ENCODE measurements at regions not wholly inside any gene's neighbourhood (a gene's known extent, or its start where the extent isn't known, plus 50 kb on each side); places are given as distances from the start of the nearest gene placed in this dataset.

DNA sequence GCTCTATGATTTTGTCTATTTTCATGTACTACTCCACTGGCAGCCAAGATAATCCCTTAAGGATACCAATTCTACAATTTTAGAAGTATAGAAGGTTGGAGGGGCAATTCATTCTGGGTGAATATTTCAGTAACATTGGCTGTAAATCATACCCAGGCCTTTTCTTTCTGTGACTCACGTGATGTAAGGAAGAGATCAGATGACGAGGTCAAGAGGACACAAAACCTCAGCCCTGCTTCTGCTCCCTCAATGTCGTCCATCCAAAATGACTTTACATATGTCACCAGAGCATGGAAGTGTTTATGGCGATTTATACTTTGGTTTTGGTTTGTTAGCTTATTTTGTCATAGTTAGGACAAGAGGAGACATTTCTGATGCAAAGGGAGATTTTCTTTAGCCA is 70.7 kb upstream of the SLC4A4 start:
- Histone ChIP-seq H4K20me1 (ENCODE audit: insufficient read depth, low read depth, low read length) (no peaks in the 10 kb centered on the region), H3K9ac (ENCODE audit: low read length) (no peak overlapping the region), H3K36me3 (ENCODE audit: insufficient read depth, low read length) (no peaks in the 10 kb centered on the region), H2AFZ (ENCODE audit: low read length) (no peak overlapping the region), H3K27me3 (ENCODE audit: low read length) (no peaks in the 10 kb centered on the region), H3K9me2 (replicated peaks; ENCODE audit: insufficient read depth, low read length) (no peaks in the 10 kb centered on the region), H3K4me2 (ENCODE audit: low read depth, low read length, poor library complexity, severe bottlenecking) (no peak overlapping the region), H3K9me3 (ENCODE audit: low read length) (no peaks in the 10 kb centered on the region), H3K79me2 (ENCODE audit: low read length) (no peaks in the 10 kb centered on the region), H3K4me3 (ENCODE audit: low read length) (no peak overlapping the region), H3K4me1 (ENCODE audit: low read length) (no peaks in the 10 kb centered on the region), H3K27ac (ENCODE audit: low read length) (no peak overlapping the region)
- no peak for DNase-seq

DNA sequence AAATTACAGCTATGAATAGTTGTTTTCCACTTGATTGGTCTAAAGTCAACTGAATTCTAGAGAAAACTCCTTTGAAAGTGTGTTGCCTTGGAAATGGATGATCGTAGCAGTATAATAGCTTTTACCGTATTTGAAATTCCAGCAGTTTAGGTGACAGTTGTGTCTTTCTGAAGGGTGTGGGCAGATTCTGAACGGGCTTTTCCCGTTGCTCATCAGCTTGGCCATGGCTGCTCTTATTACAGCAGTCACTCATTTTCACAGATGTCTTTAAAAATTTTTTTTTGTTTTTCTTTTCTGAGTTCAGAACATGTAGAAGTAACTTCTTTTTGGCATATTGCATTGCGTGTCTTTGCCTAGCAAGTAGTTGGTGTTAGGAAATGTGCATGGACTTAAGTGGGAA is 69.6 kb upstream of the SLC4A4 start:
- no peaks in the 10 kb centered on the region for H4K20me1 ChIP-seq (ENCODE audit: insufficient read depth, low read depth, low read length)
- H3K9ac ChIP-seq (ENCODE audit: low read length) = no peak overlapping the region
- no peaks in the 10 kb centered on the region for H3K9me3 ChIP-seq (ENCODE audit: low read length)
- no peak overlapping the region for H3K4me3 ChIP-seq (ENCODE audit: low read length)
- H3K4me1 ChIP-seq (ENCODE audit: low read length) = no peaks in the 10 kb centered on the region
- H3K36me3 ChIP-seq (ENCODE audit: insufficient read depth, low read length) = no peaks in the 10 kb centered on the region
- DNase-seq = no peak
- no peaks in the 10 kb centered on the region for H3K9me2 ChIP-seq (replicated peaks; ENCODE audit: insufficient read depth, low read length)
- no peaks in the 10 kb centered on the region for H3K79me2 ChIP-seq (ENCODE audit: low read length)
- H3K27ac ChIP-seq (ENCODE audit: low read length) = no peak overlapping the region
- no peak overlapping the region for H3K4me2 ChIP-seq (ENCODE audit: low read depth, low read length, poor library complexity, severe bottlenecking)
- no peak overlapping the region for H2AFZ ChIP-seq (ENCODE audit: low read length)
- H3K27me3 ChIP-seq (ENCODE audit: low read length) = no peaks in the 10 kb centered on the region

DNA sequence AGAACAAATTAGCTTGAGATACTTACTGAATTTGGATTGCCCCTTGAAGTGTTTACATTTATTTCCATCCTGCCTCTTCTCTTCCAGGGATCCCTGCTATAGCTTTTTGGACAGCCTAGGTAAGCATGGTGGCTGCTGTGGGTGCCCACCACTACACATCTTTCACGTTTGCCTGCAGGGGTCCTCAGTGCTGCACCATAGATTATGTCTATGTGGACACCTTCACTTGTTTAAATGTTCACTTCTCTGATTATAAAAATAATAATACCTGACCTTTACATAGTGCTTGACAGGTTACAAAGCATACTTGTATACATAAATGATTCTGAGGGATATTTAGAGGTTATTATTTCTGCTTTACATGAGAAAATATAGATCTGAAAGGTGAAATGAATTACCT is 67.9 kb upstream of the SLC4A4 start:
- DNase-seq = peak; percentile 80
- Histone ChIP-seq H3K9ac (ENCODE audit: low read length) (no peak overlapping the region), H3K9me3 (ENCODE audit: low read length) (no peaks in the 10 kb centered on the region), H3K4me1 (ENCODE audit: low read length) (no peaks in the 10 kb centered on the region), H3K36me3 (ENCODE audit: insufficient read depth, low read length) (no peaks in the 10 kb centered on the region), H2AFZ (ENCODE audit: low read length) (no peak overlapping the region), H3K4me2 (ENCODE audit: low read depth, low read length, poor library complexity, severe bottlenecking) (no peak overlapping the region), H3K4me3 (ENCODE audit: low read length) (no peak overlapping the region), H3K79me2 (ENCODE audit: low read length) (no peaks in the 10 kb centered on the region), H3K27ac (ENCODE audit: low read length) (no peak overlapping the region), H4K20me1 (ENCODE audit: insufficient read depth, low read depth, low read length) (no peaks in the 10 kb centered on the region), H3K9me2 (replicated peaks; ENCODE audit: insufficient read depth, low read length) (no peaks in the 10 kb centered on the region), H3K27me3 (ENCODE audit: low read length) (no peaks in the 10 kb centered on the region)

DNA sequence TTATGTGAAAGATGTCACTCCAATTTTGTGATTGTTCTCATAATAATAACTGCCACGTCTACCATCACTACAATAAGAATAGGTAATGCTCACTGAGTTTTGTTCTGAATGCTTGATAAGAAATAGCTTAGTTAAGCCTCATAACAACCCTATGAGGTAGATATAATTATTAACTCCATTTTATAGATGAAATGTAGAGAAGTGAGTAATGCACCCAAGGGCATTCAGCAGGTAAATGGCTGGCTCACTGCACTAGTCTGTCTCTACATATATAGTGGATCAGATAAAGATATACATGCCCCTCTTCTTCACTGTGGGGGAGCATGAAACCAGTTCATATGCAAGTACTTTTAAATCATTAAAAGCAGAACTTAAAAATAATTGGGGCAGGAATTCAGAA is 65.8 kb upstream of the SLC4A4 start:
- Histone ChIP-seq H3K4me2 (ENCODE audit: low read depth, low read length, poor library complexity, severe bottlenecking) (no peak overlapping the region), H3K27ac (ENCODE audit: low read length) (no peak overlapping the region), H3K9me3 (ENCODE audit: low read length) (no peaks in the 10 kb centered on the region), H3K27me3 (ENCODE audit: low read length) (no peaks in the 10 kb centered on the region), H3K79me2 (ENCODE audit: low read length) (no peaks in the 10 kb centered on the region), H4K20me1 (ENCODE audit: insufficient read depth, low read depth, low read length) (no peaks in the 10 kb centered on the region), H2AFZ (ENCODE audit: low read length) (no peak overlapping the region), H3K9me2 (replicated peaks; ENCODE audit: insufficient read depth, low read length) (no peaks in the 10 kb centered on the region), H3K9ac (ENCODE audit: low read length) (no peak overlapping the region), H3K4me3 (ENCODE audit: low read length) (no peak overlapping the region), H3K36me3 (ENCODE audit: insufficient read depth, low read length) (no peaks in the 10 kb centered on the region), H3K4me1 (ENCODE audit: low read length) (no peaks in the 10 kb centered on the region)
- no peak for DNase-seq

DNA sequence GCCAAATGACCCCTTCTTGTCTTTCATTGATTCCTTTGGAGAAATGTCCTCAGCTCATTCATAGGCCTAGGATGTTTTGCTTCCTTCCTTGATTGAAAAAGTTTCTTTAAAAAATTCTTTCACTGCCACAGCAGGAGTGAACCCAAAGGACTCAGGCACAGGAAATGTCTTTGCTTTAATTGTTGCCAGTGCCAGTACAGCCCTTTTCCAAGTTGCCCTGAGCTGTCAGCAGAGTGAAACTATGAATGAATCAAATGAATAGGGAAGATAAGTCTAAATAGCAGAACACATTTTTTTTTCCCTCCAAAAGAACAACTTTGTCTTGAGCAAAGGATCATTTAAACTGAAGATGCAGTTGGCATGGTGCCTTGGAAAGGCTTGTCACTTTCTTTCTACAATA is 63.8 kb upstream of the SLC4A4 start:
- Histone ChIP-seq H3K9me2 (replicated peaks; ENCODE audit: insufficient read depth, low read length) (no peaks in the 10 kb centered on the region), H3K4me2 (ENCODE audit: low read depth, low read length, poor library complexity, severe bottlenecking) (no peak overlapping the region), H4K20me1 (ENCODE audit: insufficient read depth, low read depth, low read length) (no peaks in the 10 kb centered on the region), H3K79me2 (ENCODE audit: low read length) (no peaks in the 10 kb centered on the region), H3K27ac (ENCODE audit: low read length) (no peak overlapping the region), H3K9ac (ENCODE audit: low read length) (no peak overlapping the region), H3K4me1 (ENCODE audit: low read length) (no peaks in the 10 kb centered on the region), H3K27me3 (ENCODE audit: low read length) (no peaks in the 10 kb centered on the region), H2AFZ (ENCODE audit: low read length) (no peak overlapping the region), H3K36me3 (ENCODE audit: insufficient read depth, low read length) (no peaks in the 10 kb centered on the region), H3K9me3 (ENCODE audit: low read length) (no peaks in the 10 kb centered on the region), H3K4me3 (ENCODE audit: low read length) (no peak overlapping the region)
- DNase-seq = no peak

DNA sequence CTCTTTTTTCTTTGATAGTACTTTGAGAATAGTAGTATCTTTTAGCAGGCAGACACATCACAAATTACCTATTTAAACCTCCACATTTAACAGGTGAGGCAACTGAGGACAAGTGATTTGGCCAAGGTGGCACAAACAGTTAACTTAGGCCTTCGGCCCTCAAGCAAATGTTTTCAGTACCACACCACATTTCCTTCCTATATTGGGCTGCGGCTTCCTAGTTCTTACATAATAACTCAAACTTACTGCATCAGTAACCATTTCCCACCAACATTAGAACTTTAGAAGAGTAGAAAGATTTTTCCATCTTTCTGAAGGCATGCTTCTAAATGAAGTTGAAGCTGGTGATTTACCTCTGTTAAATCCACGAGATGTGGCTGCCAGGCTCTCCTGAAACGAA is 63.2 kb upstream of the SLC4A4 start:
- H3K79me2 ChIP-seq (ENCODE audit: low read length) = no peaks in the 10 kb centered on the region
- no peaks in the 10 kb centered on the region for H3K36me3 ChIP-seq (ENCODE audit: insufficient read depth, low read length)
- no peak overlapping the region for H2AFZ ChIP-seq (ENCODE audit: low read length)
- DNase-seq = no peak
- no peak overlapping the region for H3K4me2 ChIP-seq (ENCODE audit: low read depth, low read length, poor library complexity, severe bottlenecking)
- no peaks in the 10 kb centered on the region for H4K20me1 ChIP-seq (ENCODE audit: insufficient read depth, low read depth, low read length)
- no peaks in the 10 kb centered on the region for H3K4me1 ChIP-seq (ENCODE audit: low read length)
- H3K9me2 ChIP-seq (replicated peaks; ENCODE audit: insufficient read depth, low read length) = no peaks in the 10 kb centered on the region
- no peaks in the 10 kb centered on the region for H3K27me3 ChIP-seq (ENCODE audit: low read length)
- H3K4me3 ChIP-seq (ENCODE audit: low read length) = no peak overlapping the region
- no peak overlapping the region for H3K9ac ChIP-seq (ENCODE audit: low read length)
- H3K27ac ChIP-seq (ENCODE audit: low read length) = no peak overlapping the region
- no peaks in the 10 kb centered on the region for H3K9me3 ChIP-seq (ENCODE audit: low read length)

DNA sequence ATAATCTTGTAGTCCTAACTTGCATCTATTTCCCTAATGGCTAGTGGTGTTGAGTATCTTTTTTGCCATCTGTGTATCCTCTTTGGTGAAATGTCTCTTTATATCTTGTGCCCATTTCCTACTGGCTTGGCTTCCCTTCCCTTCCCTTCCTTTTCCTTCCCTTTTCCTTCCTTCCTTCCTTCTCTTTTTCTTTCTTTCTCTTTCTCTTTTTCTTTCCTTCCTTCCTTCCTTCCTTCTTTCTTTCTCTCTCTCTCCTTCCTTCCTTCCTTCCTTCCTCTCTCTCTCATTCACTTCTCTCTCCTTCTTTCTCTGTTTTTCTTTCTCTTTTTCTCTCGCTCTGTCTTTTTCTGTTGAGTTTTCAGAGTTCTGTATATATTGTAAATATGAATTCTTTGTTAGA is 61.5 kb upstream of the SLC4A4 start:
- Histone ChIP-seq H3K4me3 (ENCODE audit: low read length) (no peak overlapping the region), H3K4me1 (ENCODE audit: low read length) (no peaks in the 10 kb centered on the region), H3K9me3 (ENCODE audit: low read length) (no peaks in the 10 kb centered on the region), H3K27me3 (ENCODE audit: low read length) (no peaks in the 10 kb centered on the region), H3K9me2 (replicated peaks; ENCODE audit: insufficient read depth, low read length) (no peaks in the 10 kb centered on the region), H2AFZ (ENCODE audit: low read length) (no peak overlapping the region), H3K27ac (ENCODE audit: low read length) (no peak overlapping the region), H3K4me2 (ENCODE audit: low read depth, low read length, poor library complexity, severe bottlenecking) (no peak overlapping the region), H4K20me1 (ENCODE audit: insufficient read depth, low read depth, low read length) (no peaks in the 10 kb centered on the region), H3K36me3 (ENCODE audit: insufficient read depth, low read length) (no peaks in the 10 kb centered on the region), H3K9ac (ENCODE audit: low read length) (no peak overlapping the region), H3K79me2 (ENCODE audit: low read length) (no peaks in the 10 kb centered on the region)
- DNase-seq = no peak

DNA sequence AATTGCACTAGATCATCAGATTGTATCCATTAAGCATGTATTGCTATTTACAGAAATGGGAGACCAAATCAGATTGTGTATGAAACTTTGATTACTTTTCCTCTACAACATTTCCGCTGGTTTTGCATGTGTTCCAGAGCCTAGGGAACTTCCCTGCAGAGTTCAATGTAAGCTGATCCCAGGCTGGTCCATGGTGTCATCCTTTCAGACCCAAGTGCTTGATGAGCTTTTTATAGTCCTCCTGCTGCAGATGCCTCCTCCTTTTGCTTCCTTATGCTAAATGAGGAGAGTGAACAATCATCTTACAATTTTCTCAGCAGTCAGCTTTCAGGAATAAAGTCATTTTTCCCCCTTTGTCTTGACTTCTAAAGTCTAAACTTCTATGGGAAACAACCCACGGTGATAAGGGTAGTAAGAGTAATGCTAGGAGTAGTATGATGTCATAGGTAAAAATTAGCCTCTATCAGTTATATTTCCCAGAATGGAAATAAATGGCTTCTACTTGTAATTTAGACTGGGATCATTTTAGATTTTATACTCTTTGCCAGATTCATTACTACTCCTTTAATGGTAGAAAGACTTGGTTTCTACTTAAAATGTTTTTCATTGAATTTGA is 55.1 kb upstream of the SLC4A4 start:
- H2AFZ ChIP-seq (ENCODE audit: low read length) = no peak overlapping the region
- H3K79me2 ChIP-seq (ENCODE audit: low read length) = no peaks in the 10 kb centered on the region
- H3K4me2 ChIP-seq (ENCODE audit: low read depth, low read length, poor library complexity, severe bottlenecking) = no peak overlapping the region
- H3K27ac ChIP-seq (ENCODE audit: low read length) = no peak overlapping the region
- no peaks in the 10 kb centered on the region for H3K27me3 ChIP-seq (ENCODE audit: low read length)
- H3K9ac ChIP-seq (ENCODE audit: low read length) = no peak overlapping the region
- H3K9me3 ChIP-seq (ENCODE audit: low read length) = no peaks in the 10 kb centered on the region
- DNase-seq = no peak
- no peaks in the 10 kb centered on the region for H4K20me1 ChIP-seq (ENCODE audit: insufficient read depth, low read depth, low read length)
- no peaks in the 10 kb centered on the region for H3K36me3 ChIP-seq (ENCODE audit: insufficient read depth, low read length)
- no peak overlapping the region for H3K4me3 ChIP-seq (ENCODE audit: low read length)
- no peaks in the 10 kb centered on the region for H3K4me1 ChIP-seq (ENCODE audit: low read length)
- H3K9me2 ChIP-seq (replicated peaks; ENCODE audit: insufficient read depth, low read length) = no peaks in the 10 kb centered on the region

DNA sequence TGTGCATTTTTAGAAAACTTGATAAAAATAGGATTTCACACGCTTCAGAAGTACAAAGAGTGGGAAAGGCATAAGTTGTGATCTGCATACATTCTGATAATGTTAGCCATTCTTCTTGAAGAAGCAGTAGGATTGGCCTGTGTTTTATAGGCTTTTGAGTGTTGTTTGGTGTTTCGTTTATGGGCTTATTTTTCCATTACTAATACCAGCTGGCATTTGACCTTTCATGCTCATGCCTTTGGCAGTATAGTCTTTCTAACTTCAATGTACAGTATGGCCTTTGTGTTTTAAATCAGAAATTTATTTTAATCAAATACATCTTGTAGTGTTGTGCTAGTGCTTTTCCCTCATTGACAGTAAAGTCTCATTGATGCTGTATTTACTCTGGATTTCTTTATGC is 51.5 kb upstream of the SLC4A4 start:
- Histone ChIP-seq H3K27me3 (ENCODE audit: low read length) (no peaks in the 10 kb centered on the region), H4K20me1 (ENCODE audit: insufficient read depth, low read depth, low read length) (no peaks in the 10 kb centered on the region), H3K4me1 (ENCODE audit: low read length) (no peaks in the 10 kb centered on the region), H3K79me2 (ENCODE audit: low read length) (no peaks in the 10 kb centered on the region), H3K27ac (ENCODE audit: low read length) (no peak overlapping the region), H3K36me3 (ENCODE audit: insufficient read depth, low read length) (no peaks in the 10 kb centered on the region), H3K9me2 (replicated peaks; ENCODE audit: insufficient read depth, low read length) (no peaks in the 10 kb centered on the region), H3K4me2 (ENCODE audit: low read depth, low read length, poor library complexity, severe bottlenecking) (no peak overlapping the region), H2AFZ (ENCODE audit: low read length) (no peak overlapping the region), H3K9ac (ENCODE audit: low read length) (no peak overlapping the region), H3K4me3 (ENCODE audit: low read length) (no peak overlapping the region), H3K9me3 (ENCODE audit: low read length) (no peaks in the 10 kb centered on the region)
- no peak for DNase-seq
